G401.6 (cell line): ENCODE measurements at regions not wholly inside any gene's neighbourhood (a gene's known extent, or its start where the extent isn't known, plus 50 kb on each side); places are given as distances from the start of the nearest gene placed in this dataset.

Experiments
- FAIRE-seq: peaks from 2 replicates; lab custom pipeline; 2012; peaks lifted over from hg19 to GRCh38; lab: Jason Lieb, UNC

DNA sequence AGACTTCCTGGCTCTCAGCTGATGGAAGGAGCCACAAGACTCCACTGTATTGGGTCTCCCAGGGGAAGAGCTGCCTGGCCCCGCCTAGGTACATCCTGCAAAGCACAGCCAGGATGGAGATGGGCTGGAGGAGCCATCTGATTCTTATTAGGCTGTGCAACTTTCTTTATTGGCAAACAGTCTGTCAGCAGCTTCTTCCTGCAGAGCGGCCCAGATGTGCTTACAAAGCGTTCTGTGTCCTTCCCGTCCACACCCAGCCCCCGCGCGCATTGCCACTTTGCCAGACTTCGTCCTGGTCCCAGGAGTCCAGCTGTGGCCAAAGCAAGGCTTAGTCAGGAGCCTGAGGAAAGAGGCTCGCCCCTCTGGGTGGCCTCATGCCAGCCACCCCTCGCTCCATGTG lies 409.3 kb downstream of the ZNF536 start:
- FAIRE-seq, result no peak

GRCh38 chr19:30781047-30781446 lies 408.9 kb downstream of the ZNF536 start:
- no peak for FAIRE-seq

DNA sequence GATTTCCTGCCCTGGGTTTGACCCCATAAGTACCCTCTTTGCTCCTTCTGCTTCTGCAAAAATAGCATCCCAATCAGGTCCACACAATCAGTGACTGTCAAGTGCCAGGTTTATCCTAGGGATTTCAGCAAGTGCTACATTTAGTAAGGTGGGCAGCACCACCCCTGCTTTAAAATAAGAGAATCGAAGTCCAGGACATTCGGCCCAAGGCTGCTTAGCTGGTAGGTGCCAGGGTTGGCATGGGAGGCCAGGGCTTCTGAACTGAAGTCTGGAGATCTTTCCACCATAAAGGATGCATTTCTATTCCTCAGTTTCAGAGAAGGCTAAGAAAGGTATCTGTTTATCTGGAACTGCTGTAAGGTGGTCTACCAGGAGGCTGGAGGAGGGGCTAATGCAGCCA lies 408.3 kb downstream of the ZNF536 start:
- no peak for FAIRE-seq

GRCh38 chr19:30780032-30780431 lies 407.8 kb downstream of the ZNF536 start:
- FAIRE-seq, result no peak

- FAIRE-seq, result no peak
These were observed 407.0 kb downstream of the ZNF536 start for GRCh38 chr19:30778961-30779715.

- no peak for FAIRE-seq
These were observed 405.9 kb downstream of the ZNF536 start for GRCh38 chr19:30778061-30778460.

DNA sequence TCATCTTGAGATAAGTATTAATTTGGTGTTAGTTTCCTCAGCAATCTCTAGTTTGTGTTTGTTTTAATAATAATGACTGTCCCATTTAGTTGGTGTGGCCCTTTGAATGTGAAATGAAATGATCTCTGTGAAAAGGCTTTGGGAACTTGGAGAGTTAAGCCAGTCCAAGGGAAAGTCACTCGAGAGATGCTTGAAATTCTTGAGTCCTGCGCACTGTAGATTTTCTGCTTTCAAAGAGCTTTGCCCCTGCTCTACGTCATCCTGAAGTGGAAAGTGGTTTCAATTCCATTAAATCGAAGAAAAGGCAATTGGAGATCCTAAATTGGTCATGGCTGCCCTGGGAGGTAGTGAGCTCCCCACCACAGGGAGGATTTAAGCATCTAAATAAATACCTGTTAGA lies 403.8 kb downstream of the ZNF536 start:
- FAIRE-seq, result no peak

GRCh38 chr19:30774252-30774766 lies 402.1 kb downstream of the ZNF536 start:
- no peak for FAIRE-seq

- no peak for FAIRE-seq
These were observed 390.5 kb downstream of the ZNF536 start for GRCh38 chr19:30762651-30763050.

- no peak for FAIRE-seq
These were observed 387.8 kb downstream of the ZNF536 start for GRCh38 chr19:30760014-30760413.

DNA sequence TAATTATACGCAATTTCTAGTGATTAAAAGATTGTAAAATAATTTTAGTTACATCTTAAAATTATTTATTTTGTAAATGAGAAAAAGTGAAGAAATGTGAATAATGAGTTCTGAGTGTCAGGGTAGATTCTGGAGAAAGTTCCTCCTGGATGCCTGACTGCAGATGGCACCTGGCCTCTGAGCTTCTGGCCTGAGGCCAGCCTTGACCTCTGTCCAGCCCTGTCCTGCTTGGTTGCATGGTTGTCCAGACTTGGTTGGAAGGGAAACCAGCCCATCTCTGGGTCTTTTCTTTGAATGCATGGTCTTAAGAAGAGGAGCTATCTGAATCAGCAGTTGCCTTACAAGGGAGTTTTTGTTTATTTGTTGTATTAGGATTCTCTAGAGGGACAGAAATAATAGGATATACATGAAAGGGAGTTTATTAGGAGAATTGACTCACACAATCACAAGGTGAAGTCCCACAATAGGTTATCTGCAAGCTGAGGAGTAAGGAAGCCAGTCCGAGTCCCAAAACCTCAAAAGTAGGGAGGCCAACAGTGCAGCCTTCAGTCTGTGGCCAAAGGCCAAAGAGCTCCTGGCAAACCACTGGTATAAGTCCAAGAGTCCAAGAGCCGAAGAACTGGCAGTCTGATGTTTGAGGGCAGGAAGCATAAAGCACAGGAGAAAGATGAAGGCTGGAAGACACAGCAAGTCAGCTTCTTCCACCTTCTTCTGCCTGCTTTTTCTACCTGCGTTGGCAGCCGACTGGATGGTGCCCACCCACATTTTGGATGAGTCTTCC lies 385.8 kb downstream of the ZNF536 start:
- FAIRE-seq, result no peak

DNA sequence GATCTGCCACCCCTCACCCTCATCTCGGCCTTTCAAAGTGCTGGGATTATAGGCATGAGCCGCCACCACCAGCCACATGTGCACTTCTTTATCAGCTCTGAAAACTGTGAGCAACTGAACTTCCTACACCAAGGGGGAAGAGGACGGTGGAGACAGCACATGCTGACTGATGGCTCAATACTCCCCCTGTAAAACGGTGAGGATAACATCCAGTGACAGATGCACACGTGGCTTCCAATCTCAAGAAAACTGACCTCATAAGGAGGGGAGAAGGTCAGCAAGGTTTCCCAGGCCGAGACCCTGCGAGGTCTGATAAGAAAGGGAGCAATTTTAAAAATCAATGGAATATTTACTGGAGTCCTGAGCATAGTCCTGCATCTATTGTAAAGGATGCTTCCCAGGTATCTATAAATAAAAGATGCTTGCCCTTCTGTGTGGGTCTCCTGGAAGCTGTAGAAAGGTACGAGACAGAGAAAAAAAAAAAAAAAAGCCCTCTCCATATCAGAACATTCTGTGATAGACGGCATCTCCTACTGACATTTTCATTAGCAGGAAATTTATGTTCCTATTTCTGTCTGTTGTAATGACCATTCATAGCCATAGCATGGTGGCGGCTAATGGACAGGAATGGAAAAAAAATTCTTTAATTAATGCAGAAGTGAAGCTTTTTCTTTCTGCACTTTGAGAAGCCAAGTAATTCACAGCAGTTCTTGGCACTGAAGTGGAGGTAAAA lies 385.1 kb downstream of the ZNF536 start:
- FAIRE-seq, result no peak

DNA sequence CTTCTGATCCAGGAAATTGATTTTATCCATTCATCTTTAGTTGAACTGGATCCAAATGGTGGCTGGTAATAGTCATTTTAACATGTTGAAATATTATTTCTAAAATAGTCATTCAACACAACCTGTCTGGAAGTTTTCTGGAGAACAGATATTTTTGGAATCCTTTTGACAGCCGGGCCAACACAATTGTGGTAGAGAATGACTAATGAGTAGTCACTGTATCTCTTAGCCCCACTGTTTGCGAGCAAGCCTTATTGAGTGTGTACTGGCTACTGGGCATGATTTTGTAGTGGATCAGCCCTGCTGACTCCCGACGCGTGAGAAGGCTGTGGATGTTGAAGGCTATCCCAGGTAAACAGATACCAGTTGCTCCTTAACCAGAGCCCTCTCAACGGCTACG lies 383.4 kb downstream of the ZNF536 start:
- FAIRE-seq, result no peak

GRCh38 chr19:30754162-30754561 lies 382.0 kb downstream of the ZNF536 start:
- FAIRE-seq, result no peak

GRCh38 chr19:30752876-30753275 lies 380.7 kb downstream of the ZNF536 start:
- FAIRE-seq, result no peak

DNA sequence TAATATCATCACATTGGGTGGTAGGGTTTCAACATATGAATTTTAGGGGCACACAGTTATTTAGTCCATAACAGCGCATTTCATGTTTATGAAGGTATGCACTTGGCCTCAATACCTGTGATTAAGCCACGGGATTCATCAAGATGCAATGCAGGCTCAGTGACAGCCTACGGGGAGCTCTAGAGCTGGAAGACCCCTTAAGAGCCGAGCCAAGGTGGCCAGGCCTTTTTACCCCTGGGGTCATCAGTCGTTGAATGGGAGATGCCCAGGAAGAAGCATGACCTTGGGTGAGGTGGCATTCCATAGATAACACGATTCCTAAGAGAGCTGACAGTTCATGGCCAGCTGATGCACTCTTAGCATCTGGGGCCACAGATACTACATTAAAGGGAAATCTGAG lies 380.0 kb downstream of the ZNF536 start:
- FAIRE-seq, result no peak

- no peak for FAIRE-seq
These were observed 373.3 kb downstream of the ZNF536 start for GRCh38 chr19:30745476-30745985.

DNA sequence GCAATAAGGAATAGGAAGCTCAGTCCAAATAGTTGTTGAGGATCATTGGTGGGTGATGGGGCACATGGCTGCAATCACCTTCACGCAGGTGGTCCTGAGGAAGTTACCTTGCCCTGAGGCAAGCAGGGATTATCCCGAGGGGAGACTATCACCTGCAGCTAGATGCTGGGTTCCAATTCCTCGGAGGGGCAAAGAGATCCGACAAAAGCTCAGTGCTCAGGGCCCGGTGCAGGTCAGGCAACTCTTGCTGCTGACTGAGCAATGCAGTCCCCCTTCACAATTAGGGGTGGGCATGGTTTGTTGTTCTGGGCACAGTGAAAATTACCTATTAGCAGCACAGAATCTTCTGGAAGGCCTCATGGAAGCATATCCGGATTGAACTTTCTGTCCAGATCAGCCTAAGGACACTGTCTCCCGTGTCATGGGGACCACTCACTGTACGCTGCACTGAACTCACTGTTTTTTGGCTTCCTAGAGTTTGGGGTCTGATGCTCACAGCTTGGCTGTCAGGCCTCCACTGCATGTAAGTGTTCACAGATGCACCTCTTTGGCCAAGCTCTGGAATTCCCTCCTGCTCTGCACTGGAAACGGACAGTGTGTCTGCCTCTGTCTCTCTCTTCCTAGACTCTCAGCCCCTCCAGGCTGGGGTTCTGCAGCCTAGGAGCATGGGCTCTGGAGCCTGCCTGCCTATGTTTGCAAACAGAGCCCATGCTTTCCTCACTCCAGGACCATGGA lies 372.7 kb downstream of the ZNF536 start:
- no peak for FAIRE-seq

GRCh38 chr19:30743702-30744101 lies 371.5 kb downstream of the ZNF536 start:
- FAIRE-seq, result no peak

GRCh38 chr19:30743011-30743410 lies 370.8 kb downstream of the ZNF536 start:
- FAIRE-seq, result no peak

GRCh38 chr19:30742406-30742938 lies 370.3 kb downstream of the ZNF536 start:
- FAIRE-seq, result no peak

DNA sequence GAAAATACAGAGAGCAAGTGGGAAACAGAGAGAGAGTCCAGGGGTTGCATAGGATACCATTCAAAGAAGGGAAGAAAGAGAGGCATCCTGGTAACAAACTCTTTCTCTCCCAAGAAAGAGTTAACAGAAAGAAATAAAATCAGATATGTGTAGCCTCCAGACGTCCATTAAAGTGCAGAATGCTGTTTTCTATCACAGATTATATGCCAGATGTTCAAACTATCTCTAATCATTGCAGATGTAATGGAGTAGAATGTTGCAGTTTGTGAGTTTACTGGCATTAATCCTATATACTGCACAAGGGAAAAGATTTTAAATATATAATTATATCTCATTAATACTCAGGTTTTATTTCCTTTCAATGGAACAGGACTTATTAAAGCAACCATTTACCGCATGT lies 369.4 kb downstream of the ZNF536 start:
- no peak for FAIRE-seq
